Vagina (tissue), 2 donors: ENCODE measurements at regions not wholly inside any gene's neighbourhood (a gene's known extent, or its start where the extent isn't known, plus 50 kb on each side); places are given as distances from the start of the nearest gene placed in this dataset.

Experiments used
- POLR2A ChIP-seq, 2 donors: fragments of 450-650 bp; IDR thresholded peaks; one replicate each; pipeline ENCODE4 v1.6.1; 2017; ENCODE audit warnings: antibody characterized with exemption in 2 of 2, mild to moderate bottlenecking in 2 of 2, moderate library complexity in 2 of 2
- POLR2AphosphoS5 ChIP-seq, 2 donors: sonication (generic); formaldehyde crosslinking; IDR thresholded peaks; one replicate each; pipeline ENCODE4 v1.9.0; 2017; ENCODE audit warnings: antibody characterized with exemption in 2 of 2, mild to moderate bottlenecking in 2 of 2, low read depth in 1 of 2; ENCODE audit not compliant: insufficient read depth in 1 of 2
- TF ChIP-seq, protein P1 (sequence below), 3 experiments: fragments of 450-650 bp in 2 of 3; fragments of 200-600 bp in 1 of 3; sonication (generic) in 1 of 3; IDR thresholded peaks; one replicate each; pipeline ENCODE4 v1.5.1; 2017 to 2019; ENCODE audit warnings: antibody characterized with exemption in 3 of 3, mild to moderate bottlenecking in 2 of 3, moderate library complexity in 2 of 3

DNA sequence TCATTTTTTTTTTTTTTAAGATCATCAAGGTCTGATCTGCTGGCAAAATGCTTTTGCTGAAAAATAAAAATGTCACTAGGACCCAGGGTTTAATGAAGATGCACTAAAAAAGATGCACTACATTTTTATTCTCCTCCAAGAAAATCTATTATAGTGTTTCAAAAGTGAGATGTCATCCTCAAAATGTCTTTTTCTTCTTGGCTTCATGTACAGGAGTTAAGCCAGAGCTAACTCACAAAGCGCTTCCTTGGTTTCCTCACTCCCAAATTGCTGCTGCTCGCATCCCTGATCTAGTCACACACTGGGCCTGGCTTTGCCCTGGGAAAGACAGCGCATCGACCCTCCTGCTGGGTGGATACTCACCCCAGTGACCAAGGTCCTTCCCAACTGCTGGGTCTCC lies 113.4 kb upstream of the CCDC68 start:
- TF ChIP-seq, protein P1, sequence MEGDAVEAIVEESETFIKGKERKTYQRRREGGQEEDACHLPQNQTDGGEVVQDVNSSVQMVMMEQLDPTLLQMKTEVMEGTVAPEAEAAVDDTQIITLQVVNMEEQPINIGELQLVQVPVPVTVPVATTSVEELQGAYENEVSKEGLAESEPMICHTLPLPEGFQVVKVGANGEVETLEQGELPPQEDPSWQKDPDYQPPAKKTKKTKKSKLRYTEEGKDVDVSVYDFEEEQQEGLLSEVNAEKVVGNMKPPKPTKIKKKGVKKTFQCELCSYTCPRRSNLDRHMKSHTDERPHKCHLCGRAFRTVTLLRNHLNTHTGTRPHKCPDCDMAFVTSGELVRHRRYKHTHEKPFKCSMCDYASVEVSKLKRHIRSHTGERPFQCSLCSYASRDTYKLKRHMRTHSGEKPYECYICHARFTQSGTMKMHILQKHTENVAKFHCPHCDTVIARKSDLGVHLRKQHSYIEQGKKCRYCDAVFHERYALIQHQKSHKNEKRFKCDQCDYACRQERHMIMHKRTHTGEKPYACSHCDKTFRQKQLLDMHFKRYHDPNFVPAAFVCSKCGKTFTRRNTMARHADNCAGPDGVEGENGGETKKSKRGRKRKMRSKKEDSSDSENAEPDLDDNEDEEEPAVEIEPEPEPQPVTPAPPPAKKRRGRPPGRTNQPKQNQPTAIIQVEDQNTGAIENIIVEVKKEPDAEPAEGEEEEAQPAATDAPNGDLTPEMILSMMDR (IDR thresholded peaks at IDR 0.05): no peak
- no peak for TF ChIP-seq POLR2A (IDR thresholded peaks at IDR 0.05)
- no peak for TF ChIP-seq POLR2AphosphoS5 (IDR thresholded peaks at IDR 0.05; ENCODE audit: insufficient read depth in 1 of 2, low read depth in 1 of 2)
